Glutamatergic neuron (in vitro differentiated cells): ENCODE measurements at regions not wholly inside any gene's neighbourhood (a gene's known extent, or its start where the extent isn't known, plus 50 kb on each side); places are given as distances from the start of the nearest gene placed in this dataset.

Source experiments
- DNase-seq: peaks from one replicate; pipeline ENCODE4 v3.0.0; 2022
- H3K27ac Mint-ChIP-seq: one replicate; pipeline ENCODE4 v1.8.0; 2020; ENCODE audit warnings: mild to moderate bottlenecking, mixed read lengths, inconsistent platforms; ENCODE audit not compliant: unreplicated experiment
- H3K27me3 Mint-ChIP-seq: one replicate; pipeline ENCODE4 v1.8.0; 2020; ENCODE audit warnings: mild to moderate bottlenecking, moderate library complexity, mixed read lengths, inconsistent platforms; ENCODE audit not compliant: unreplicated experiment
- H3K36me3 Mint-ChIP-seq: one replicate; pipeline ENCODE4 v1.8.0; 2020; ENCODE audit warnings: mild to moderate bottlenecking, mixed read lengths, inconsistent platforms; ENCODE audit not compliant: unreplicated experiment
- H3K4me1 Mint-ChIP-seq: one replicate; pipeline ENCODE4 v1.8.0; 2020; ENCODE audit warnings: mild to moderate bottlenecking, low read depth, mixed read lengths, inconsistent platforms; ENCODE audit not compliant: unreplicated experiment
- H3K4me3 Mint-ChIP-seq: one replicate; pipeline ENCODE4 v1.8.0; 2020; ENCODE audit warnings: mild to moderate bottlenecking, mixed read lengths, inconsistent platforms; ENCODE audit not compliant: unreplicated experiment
- H3K9me3 Mint-ChIP-seq: one replicate; pipeline ENCODE4 v1.8.0; 2020; ENCODE audit warnings: mild to moderate bottlenecking, moderate library complexity, mixed read lengths, inconsistent platforms; ENCODE audit not compliant: unreplicated experiment
- CTCF ChIP-seq: fragments of 200-600 bp; sonication (generic); IDR thresholded peaks from one replicate; pipeline ENCODE4 v1.5.0; 2021; ENCODE audit not compliant: partially characterized antibody, unreplicated experiment

- H3K27ac Mint-ChIP-seq, result no peak overlapping the region
- peaks cover 17% of the 10 kb centered on the region for H3K4me1 Mint-ChIP-seq
- no peak for TF ChIP-seq CTCF
- peaks cover 4% of the 10 kb centered on the region for H3K27me3 Mint-ChIP-seq
- DNase-seq, result peak; percentile 33
- H3K36me3 Mint-ChIP-seq, result no peaks in the 10 kb centered on the region
- H3K4me3 Mint-ChIP-seq, result no peak overlapping the region
- H3K9me3 Mint-ChIP-seq, result peaks cover 2% of the 10 kb centered on the region
Observed at GRCh38 chr11:134560066-134560465, 148.0 kb upstream of the B3GAT1 start.

- Mint-ChIP-seq H3K4me1 (peaks cover 17% of the 10 kb centered on the region), H3K36me3 (no peaks in the 10 kb centered on the region), H3K27me3 (peaks cover 4% of the 10 kb centered on the region), H3K4me3 (no peak overlapping the region), H3K27ac (no peak overlapping the region), H3K9me3 (peaks cover 2% of the 10 kb centered on the region)
- TF ChIP-seq CTCF, result no peak
- DNase-seq, result peak; percentile 8
Observed at GRCh38 chr11:134559602-134559962, 147.5 kb upstream of the B3GAT1 start.

- no peaks in the 10 kb centered on the region for H3K36me3 Mint-ChIP-seq
- no peak overlapping the region for H3K27ac Mint-ChIP-seq
- H3K27me3 Mint-ChIP-seq, result peaks cover 4% of the 10 kb centered on the region
- DNase-seq, result no peak
- peaks cover 17% of the 10 kb centered on the region for H3K4me1 Mint-ChIP-seq
- peaks cover 2% of the 10 kb centered on the region for H3K9me3 Mint-ChIP-seq
- no peak for TF ChIP-seq CTCF
- H3K4me3 Mint-ChIP-seq, result no peak overlapping the region
Observed at GRCh38 chr11:134558916-134559601, 147.0 kb upstream of the B3GAT1 start.

- peaks cover 2% of the 10 kb centered on the region for H3K9me3 Mint-ChIP-seq
- no peak overlapping the region for H3K27ac Mint-ChIP-seq
- no peak for TF ChIP-seq CTCF
- H3K36me3 Mint-ChIP-seq, result no peaks in the 10 kb centered on the region
- DNase-seq, result no peak
- H3K4me1 Mint-ChIP-seq, result peaks cover 17% of the 10 kb centered on the region
- H3K27me3 Mint-ChIP-seq, result peaks cover 4% of the 10 kb centered on the region
- H3K4me3 Mint-ChIP-seq, result no peak overlapping the region
Observed at GRCh38 chr11:134558258-134558835, 146.3 kb upstream of the B3GAT1 start.

GRCh38 chr11:134557571-134558257 lies 145.7 kb upstream of the B3GAT1 start:
- Mint-ChIP-seq H3K36me3 (no peaks in the 10 kb centered on the region), H3K9me3 (peaks cover 2% of the 10 kb centered on the region), H3K27ac (no peak overlapping the region), H3K4me3 (no peak overlapping the region), H3K4me1 (peaks cover 17% of the 10 kb centered on the region), H3K27me3 (peaks cover 4% of the 10 kb centered on the region)
- peak; percentile 3 for DNase-seq
- TF ChIP-seq CTCF, result no peak
